NCI-H748 treated with DMSO at 0.1 percent for 48 hours (cell line): ENCODE measurements at regions not wholly inside any gene's neighbourhood (a gene's known extent, or its start where the extent isn't known, plus 50 kb on each side); places are given as distances from the start of the nearest gene placed in this dataset.

ENCODE experiments used
- DNase-seq: peaks from one replicate; lab custom pipeline; 2025; lab: John Stamatoyannopoulos, UW

- DNase-seq, result no peak
These were observed 1005.9 kb upstream of the ADGRL3 start for GRCh38 chr4:60194214-60194613.

GRCh38 chr4:60195256-60195655, 1004.9 kb upstream of the ADGRL3 start:
- DNase-seq, result no peak

GRCh38 chr4:60201052-60201673, 999.0 kb upstream of the ADGRL3 start:
- DNase-seq, result peak; percentile 18

- no peak for DNase-seq
These were observed 990.5 kb upstream of the ADGRL3 start for GRCh38 chr4:60209588-60209987.

GRCh38 chr4:60215906-60216305, 984.2 kb upstream of the ADGRL3 start:
- no peak for DNase-seq

GRCh38 chr4:60216752-60217151, 983.4 kb upstream of the ADGRL3 start:
- DNase-seq, result no peak

GRCh38 chr4:60221866-60222265, 978.3 kb upstream of the ADGRL3 start:
- no peak for DNase-seq

- DNase-seq, result no peak
These were observed 976.8 kb upstream of the ADGRL3 start for GRCh38 chr4:60223208-60223923.

GRCh38 chr4:60241866-60242265, 958.3 kb upstream of the ADGRL3 start:
- DNase-seq, result no peak

- no peak for DNase-seq
These were observed 950.3 kb upstream of the ADGRL3 start for GRCh38 chr4:60249784-60250183.

GRCh38 chr4:60250657-60251056, 949.5 kb upstream of the ADGRL3 start:
- no peak for DNase-seq

GRCh38 chr4:60259781-60260180, 940.3 kb upstream of the ADGRL3 start:
- DNase-seq, result no peak

- DNase-seq, result no peak
These were observed 933.6 kb upstream of the ADGRL3 start for GRCh38 chr4:60266505-60266904.

- DNase-seq, result no peak
These were observed 903.7 kb upstream of the ADGRL3 start for GRCh38 chr4:60296386-60296785.

- no peak for DNase-seq
These were observed 886.4 kb upstream of the ADGRL3 start for GRCh38 chr4:60313611-60314178.

- no peak for DNase-seq
These were observed 885.7 kb upstream of the ADGRL3 start for GRCh38 chr4:60314416-60314815.

GRCh38 chr4:60315586-60315985, 884.5 kb upstream of the ADGRL3 start:
- DNase-seq, result no peak

GRCh38 chr4:60326735-60327134, 873.4 kb upstream of the ADGRL3 start:
- no peak for DNase-seq

- DNase-seq, result no peak
These were observed 872.5 kb upstream of the ADGRL3 start for GRCh38 chr4:60327651-60328050.

GRCh38 chr4:60344908-60345307, 855.2 kb upstream of the ADGRL3 start:
- no peak for DNase-seq

GRCh38 chr4:60345392-60345791, 854.7 kb upstream of the ADGRL3 start:
- no peak for DNase-seq

GRCh38 chr4:60359746-60360367, 840.3 kb upstream of the ADGRL3 start:
- DNase-seq, result no peak

- DNase-seq, result no peak
These were observed 835.0 kb upstream of the ADGRL3 start for GRCh38 chr4:60365176-60365575.
